HEK293T (cell line): ENCODE measurements at regions not wholly inside any gene's neighbourhood (a gene's known extent, or its start where the extent isn't known, plus 50 kb on each side); places are given as distances from the start of the nearest gene placed in this dataset.

Source experiments
- CTCF ChIA-PET: fragments of 350-600 bp; formaldehyde crosslinking; extraction: SDS; loops from one replicate; lab custom pipeline; 2021; ENCODE audit warnings: antibody characterized with exemption, inconsistent platforms; lab: Yijun Ruan, JAX
- POLR2A ChIA-PET: fragments of 350-600 bp; formaldehyde crosslinking; extraction: SDS; loops from one replicate; lab custom pipeline; 2020; ENCODE audit warnings: antibody characterized with exemption, inconsistent platforms; lab: Yijun Ruan, JAX
- DNase-seq: peaks from one replicate; pipeline ENCODE4 v3.0.0; 2012; ENCODE audit warnings: mixed read lengths; ENCODE audit errors: extremely low spot score
- ARNT ChIP-seq: fragments of 450-650 bp; IDR thresholded peaks from 2 replicates; pipeline ENCODE4 v1.6.1; 2017; ENCODE audit warnings: mild to moderate bottlenecking
- BHLHE40 ChIP-seq: fragments of 450-650 bp; IDR thresholded peaks from 2 replicates; pipeline ENCODE4 v1.6.1; 2016; ENCODE audit warnings: mild to moderate bottlenecking, moderate library complexity, borderline replicate concordance
- CTBP1 ChIP-seq: fragments of 450-650 bp; IDR thresholded peaks from 2 replicates; pipeline ENCODE4 v1.6.1; 2016; ENCODE audit warnings: borderline replicate concordance
- ELF4 ChIP-seq: fragments of 450-650 bp; IDR thresholded peaks from 2 replicates; pipeline ENCODE4 v1.6.1; 2017; ENCODE audit warnings: antibody characterized with exemption
- FOXA1 ChIP-seq: fragments of 450-650 bp; IDR thresholded peaks from 2 replicates; pipeline ENCODE4 v1.6.1; 2016; ENCODE audit warnings: mild to moderate bottlenecking
- FOXK2 ChIP-seq: fragments of 450-650 bp; IDR thresholded peaks from 2 replicates; pipeline ENCODE4 v1.6.1; 2016; ENCODE audit warnings: mild to moderate bottlenecking
- FOXM1 ChIP-seq: fragments of 450-650 bp; IDR thresholded peaks from 2 replicates; pipeline ENCODE4 v1.6.1; 2017; ENCODE audit warnings: mild to moderate bottlenecking, borderline replicate concordance
- HDGF ChIP-seq: fragments of 450-650 bp; IDR thresholded peaks from 2 replicates; pipeline ENCODE4 v1.6.1; 2017; ENCODE audit warnings: antibody characterized with exemption, borderline replicate concordance
- L3MBTL2 ChIP-seq: fragments of 450-650 bp; conservative IDR thresholded peaks from 2 replicates; pipeline ENCODE4 v1.6.1; 2016; ENCODE audit warnings: mild to moderate bottlenecking
- LEF1 ChIP-seq: fragments of 450-650 bp; IDR thresholded peaks from 2 replicates; pipeline ENCODE4 v1.6.1; 2017; ENCODE audit warnings: mild to moderate bottlenecking, borderline replicate concordance
- NFRKB ChIP-seq: fragments of 450-650 bp; IDR thresholded peaks from 2 replicates; pipeline ENCODE4 v1.6.1; 2016; ENCODE audit warnings: mild to moderate bottlenecking, moderate library complexity
- PKNOX1 ChIP-seq: fragments of 450-650 bp; IDR thresholded peaks from 2 replicates; pipeline ENCODE4 v1.6.1; 2016
- SP1 ChIP-seq: fragments of 450-650 bp; IDR thresholded peaks from 2 replicates; pipeline ENCODE4 v1.6.1; 2017
- SUZ12 ChIP-seq: fragments of 450-650 bp; IDR thresholded peaks from 2 replicates; pipeline ENCODE4 v1.6.1; 2016; ENCODE audit warnings: mild to moderate bottlenecking
- TARDBP ChIP-seq: fragments of 450-650 bp; IDR thresholded peaks from 2 replicates; pipeline ENCODE4 v1.6.1; 2016
- ZNF384 ChIP-seq: fragments of 450-650 bp; IDR thresholded peaks from 2 replicates; pipeline ENCODE4 v1.6.1; 2016

DNA sequence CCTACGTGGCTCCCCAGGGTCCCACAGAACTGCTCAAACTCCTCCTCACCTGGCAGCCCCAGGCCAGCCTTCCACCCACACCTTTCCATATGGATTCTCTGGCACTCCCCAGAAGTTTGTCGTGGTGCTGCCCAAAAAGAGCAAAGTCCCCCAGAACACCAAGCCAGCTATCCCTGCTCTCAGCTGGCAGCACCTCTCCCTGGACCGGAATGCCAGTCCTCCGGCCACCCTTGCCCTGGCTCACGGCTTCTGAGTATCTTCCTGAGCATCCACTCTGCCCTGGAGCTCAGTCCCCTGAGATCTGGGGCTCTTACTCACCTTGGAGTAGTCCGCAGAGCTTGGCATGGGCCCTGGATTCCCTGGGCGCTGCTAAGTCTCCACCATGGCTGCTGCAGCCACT, 166.5 kb upstream of the ZNF507 start:
- ChIA-PET CTCF (no interaction called here), POLR2A (no interaction called here)
- no peak for TF ChIP-seq L3MBTL2
- no peak for TF ChIP-seq NFRKB
- TF ChIP-seq BHLHE40: no peak
- no peak for TF ChIP-seq CTBP1
- TF ChIP-seq TARDBP: no peak
- no peak for TF ChIP-seq ZNF384
- TF ChIP-seq FOXA1: no peak
- no peak for TF ChIP-seq FOXM1
- TF ChIP-seq PKNOX1: no peak
- no peak for TF ChIP-seq ELF4
- no peak for TF ChIP-seq ARNT
- DNase-seq: no peak

DNA sequence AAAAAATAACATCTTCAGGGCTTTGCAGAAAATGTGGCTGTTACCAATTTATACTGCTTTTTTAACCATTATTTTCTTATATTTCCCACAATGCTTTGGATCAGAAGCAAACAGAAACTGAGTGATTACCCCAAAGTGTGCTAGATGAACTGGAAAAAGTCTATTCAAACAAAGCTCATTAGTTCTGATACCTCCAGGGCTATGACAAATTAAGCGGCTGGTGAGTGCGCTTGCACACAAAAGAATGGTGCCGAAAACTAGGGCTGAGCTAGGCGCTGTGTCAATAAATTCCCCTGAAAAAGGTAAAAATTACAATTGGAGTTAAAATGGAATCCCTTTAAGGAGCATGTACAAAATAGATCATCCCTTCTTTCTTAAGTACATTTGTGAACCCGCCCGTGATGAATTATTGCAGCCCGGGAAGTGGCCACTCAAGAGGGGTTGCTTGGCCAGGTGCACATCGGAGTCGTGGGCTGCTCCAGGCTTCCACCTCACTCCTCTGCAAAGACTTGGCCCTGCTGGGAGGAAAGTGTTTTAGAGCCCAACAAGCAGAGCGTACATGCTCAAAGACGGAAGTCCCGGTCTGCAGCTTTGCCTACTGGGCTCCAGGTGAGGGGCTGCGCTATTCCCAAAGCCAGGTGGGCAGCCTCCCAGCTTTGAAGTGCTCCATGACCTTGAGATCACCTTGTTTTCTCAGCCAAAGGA, 164.0 kb upstream of the ZNF507 start:
- CTCF ChIA-PET: no interaction called here
- DNase-seq: no peak
- POLR2A ChIA-PET: no interaction called here
- TF ChIP-seq BHLHE40 (no peak), CTBP1 (no peak), ZNF384 (no peak), ARNT (no peak), FOXK2 (no peak), ELF4 (no peak), SUZ12 (no peak), FOXM1 (no peak)

DNA sequence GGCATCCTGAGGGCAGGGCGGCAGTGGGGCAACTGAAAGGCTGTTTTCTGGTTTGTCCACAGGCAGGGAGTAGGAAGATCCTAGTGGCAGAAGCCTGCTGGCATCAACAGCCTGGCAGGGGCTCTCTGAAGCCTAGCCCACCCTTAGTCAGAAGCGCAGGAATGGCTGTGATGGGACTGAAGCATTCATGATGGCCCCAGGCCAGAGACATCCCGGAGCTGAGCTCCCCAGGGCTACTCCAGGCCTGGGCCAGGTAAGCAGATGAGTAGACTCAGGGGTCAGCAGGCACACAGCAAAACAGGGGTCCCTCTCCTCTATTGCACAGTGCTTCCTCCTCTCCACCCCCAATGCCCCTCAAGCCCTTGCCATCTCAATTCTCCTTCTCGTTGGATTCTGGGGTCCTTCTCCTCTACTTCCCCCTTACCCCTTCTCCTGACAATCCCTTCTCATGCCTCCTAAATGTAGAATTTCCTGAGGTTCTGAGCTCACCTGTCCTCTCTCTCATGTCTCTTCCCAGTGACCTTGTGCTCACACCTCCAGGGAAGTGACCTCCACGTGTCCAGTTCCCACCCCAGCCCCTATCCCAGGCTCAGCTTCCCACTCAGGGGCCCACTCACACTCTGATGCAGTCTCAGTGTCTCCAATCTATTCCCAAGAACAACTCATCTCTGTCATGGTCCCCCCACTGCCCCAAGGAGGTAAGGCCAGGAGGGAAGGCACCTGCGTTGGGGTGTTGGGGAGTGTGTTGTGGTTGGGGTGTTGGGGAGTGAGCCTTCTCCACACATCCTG, 158.7 kb upstream of the ZNF507 start:
- no peak for DNase-seq
- POLR2A ChIA-PET: no interaction called here
- CTCF ChIA-PET: no interaction called here
- TF ChIP-seq CTBP1 (no peak), ELF4 (no peak), FOXK2 (no peak), FOXM1 (no peak), FOXA1 (no peak), ZNF384 (no peak), LEF1 (no peak), SP1 (no peak)

GRCh38 chr19:32188921-32189320, 156.5 kb upstream of the ZNF507 start:
- CTCF ChIA-PET: no interaction called here
- POLR2A ChIA-PET: no interaction called here
- TF ChIP-seq ZNF384 (no peak), NFRKB (no peak), SUZ12 (no peak), BHLHE40 (no peak), CTBP1 (no peak), ELF4 (no peak), FOXA1 (no peak), PKNOX1 (no peak), LEF1 (no peak), FOXM1 (no peak)
- no peak for DNase-seq

DNA sequence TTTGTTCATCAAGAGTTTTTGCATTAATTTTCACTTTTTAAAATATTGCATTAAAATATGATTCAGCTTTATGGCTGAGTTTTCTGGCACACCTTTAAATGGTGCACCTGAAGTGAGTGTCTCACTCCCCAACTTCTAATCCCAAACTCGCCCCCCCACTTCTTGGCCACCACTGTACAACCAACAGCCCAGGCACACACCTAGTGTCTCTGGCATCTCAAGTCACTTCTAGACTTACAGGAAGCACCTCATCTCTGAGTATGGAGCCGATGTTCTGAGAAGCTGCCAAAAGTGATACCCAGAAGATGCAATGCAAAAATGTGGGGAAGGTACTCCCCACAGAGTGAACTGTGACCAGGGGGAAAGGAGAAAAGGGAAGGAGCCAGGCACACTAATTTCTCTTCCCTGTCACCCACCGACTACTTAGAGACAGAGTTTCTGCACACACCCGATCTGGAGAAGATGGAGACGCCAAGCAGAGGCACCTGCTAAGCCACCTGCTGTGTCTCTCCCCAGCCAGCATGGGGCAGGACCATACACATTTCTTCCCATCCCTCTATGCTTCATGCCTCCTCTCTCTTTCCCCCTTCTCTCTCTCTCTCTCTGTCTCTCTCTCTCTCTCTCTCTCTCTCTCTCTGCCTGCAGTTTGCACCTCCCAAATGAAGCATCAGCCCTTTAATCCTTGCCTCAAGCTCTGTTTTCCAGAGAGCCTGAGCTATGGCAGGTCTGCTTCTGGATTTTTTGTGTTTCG, 155.3 kb upstream of the ZNF507 start:
- DNase-seq: no peak
- CTCF ChIA-PET: no interaction called here
- TF ChIP-seq FOXA1 (no peak), ZNF384 (no peak), PKNOX1 (no peak), SUZ12 (no peak), NFRKB (no peak), TARDBP (no peak), BHLHE40 (no peak), HDGF (no peak), FOXK2 (no peak), CTBP1 (no peak), L3MBTL2 (no peak), FOXM1 (no peak), SP1 (no peak), ELF4 (no peak), LEF1 (no peak), ARNT (no peak)
- POLR2A ChIA-PET: no interaction called here

DNA sequence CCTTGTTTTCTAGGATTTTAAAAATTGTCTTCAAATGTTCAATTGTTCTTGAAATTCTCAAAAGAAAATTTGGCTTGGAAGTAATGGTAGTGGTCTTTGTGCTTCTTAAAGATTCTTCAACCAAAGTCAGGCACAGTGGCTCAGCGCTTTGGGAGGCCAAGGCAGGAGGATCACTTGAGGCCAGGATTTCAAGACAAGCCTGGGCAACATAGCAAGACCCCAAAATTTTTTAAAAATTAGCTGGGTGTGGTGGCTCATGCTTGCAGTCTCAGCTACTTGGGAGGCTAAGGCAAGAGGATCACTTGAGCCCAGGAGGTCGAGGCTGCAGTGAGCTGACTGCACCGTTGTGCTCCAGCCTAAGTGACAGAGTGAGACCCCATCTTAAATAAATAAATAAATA, 153.5 kb upstream of the ZNF507 start:
- POLR2A ChIA-PET: no interaction called here
- TF ChIP-seq TARDBP (no peak), ELF4 (no peak), ZNF384 (no peak), L3MBTL2 (no peak), FOXM1 (no peak), LEF1 (no peak), SP1 (no peak), FOXK2 (no peak), CTBP1 (no peak), PKNOX1 (no peak), HDGF (no peak), BHLHE40 (no peak), FOXA1 (no peak), NFRKB (no peak), ARNT (no peak), SUZ12 (no peak)
- DNase-seq: no peak
- CTCF ChIA-PET: no interaction called here
